Body of pancreas (tissue), 4 donors: ENCODE measurements at regions not wholly inside any gene's neighbourhood (a gene's known extent, or its start where the extent isn't known, plus 50 kb on each side); places are given as distances from the start of the nearest gene placed in this dataset.

Source experiments
- ATAC-seq: fragments of 150-250 bp; one replicate; pipeline ENCODE4 v1.9.1; 2016
- DNase-seq, 4 donors: peaks; one replicate each; pipeline ENCODE4 v3.0.0-alpha.2; 2019
- H3K27ac ChIP-seq, 4 donors: fragments of 200-600 bp; sonication (generic); 1 replicate in 3 of 4; 2 replicates in 1 of 4; pipeline versions ENCODE4 v1.5.1 to v1.6.1; 2016 to 2019; ENCODE audit warnings: mild to moderate bottlenecking in 1 of 4, mixed read lengths in 1 of 4, moderate library complexity in 1 of 4
- H3K27me3 ChIP-seq, 2 donors: fragments of 200-600 bp; sonication (generic); one replicate each; pipeline ENCODE4 v1.6.0; 2016; ENCODE audit warnings: mild to moderate bottlenecking in 1 of 2
- H3K36me3 ChIP-seq, 2 donors: fragments of 200-600 bp; sonication (generic); replicated peaks in 1 of 2; 2 replicates each; pipeline ENCODE4 v1.5.1; 2016; ENCODE audit warnings: low read depth in 2 of 2; ENCODE audit not compliant: insufficient read depth in 1 of 2
- H3K4me1 ChIP-seq: fragments of 200-600 bp; sonication (generic); one replicate; pipeline ENCODE4 v1.6.0; 2016
- H3K4me3 ChIP-seq, 2 donors: fragments of 200-600 bp; sonication (generic); 1 replicate in 1 of 2; 2 replicates in 1 of 2; pipeline ENCODE4 v1.5.1; 2016 to 2019
- H3K9me3 ChIP-seq, 3 donors: fragments of 200-600 bp; sonication (generic); 1 replicate in 2 of 3; 2 replicates in 1 of 3; pipeline ENCODE4 v1.5.1; 2016
- CTCF ChIP-seq, 7 experiments: fragments of 450-650 bp in 4 of 7; fragments of 200-600 bp in 3 of 7; sonication (generic) in 3 of 7; IDR thresholded peaks; one replicate each; pipeline ENCODE4 v1.5.1; 2016 to 2019; ENCODE audit warnings: antibody characterized with exemption in 7 of 7
- POLR2A ChIP-seq, 3 donors: fragments of 450-650 bp; IDR thresholded peaks; one replicate each; pipeline ENCODE4 v1.6.1; 2016; ENCODE audit warnings: antibody characterized with exemption in 3 of 3, mild to moderate bottlenecking in 2 of 3
- WGBS, 2 donors: methylation state at CpG; one replicate each; pipeline ENCODE4 v1.1.5; 2017; 5-methylcytosine and 5-hydroxymethylcytosine counted together
- intact Hi-C: fragments of 100-400 bp; cut with DNase I; formaldehyde crosslinking; loops from one replicate; pipeline ENCODE4 v1.15.1; 2023

GRCh38 chr15:88395872-88396781, 71.1 kb downstream of the MRPL46 start:
- no peaks in the 10 kb centered on the region for H3K9me3 ChIP-seq
- H3K27me3 ChIP-seq = no peaks in the 10 kb centered on the region
- no peak overlapping the region for H3K27ac ChIP-seq
- H3K36me3 ChIP-seq = no peaks in the 10 kb centered on the region
- intact Hi-C loops = no loop called here
- no peak for DNase-seq
- 53 to 77% methylated on average over 6 of the region's 6 CpGs for WGBS, 2 donors
- H3K4me1 ChIP-seq = no peaks in the 10 kb centered on the region
- no peak for ATAC-seq
- H3K4me3 ChIP-seq = no peak overlapping the region
- TF ChIP-seq CTCF (IDR thresholded peaks at IDR 0.05) (no peak), POLR2A (IDR thresholded peaks at IDR 0.05) (no peak)

DNA sequence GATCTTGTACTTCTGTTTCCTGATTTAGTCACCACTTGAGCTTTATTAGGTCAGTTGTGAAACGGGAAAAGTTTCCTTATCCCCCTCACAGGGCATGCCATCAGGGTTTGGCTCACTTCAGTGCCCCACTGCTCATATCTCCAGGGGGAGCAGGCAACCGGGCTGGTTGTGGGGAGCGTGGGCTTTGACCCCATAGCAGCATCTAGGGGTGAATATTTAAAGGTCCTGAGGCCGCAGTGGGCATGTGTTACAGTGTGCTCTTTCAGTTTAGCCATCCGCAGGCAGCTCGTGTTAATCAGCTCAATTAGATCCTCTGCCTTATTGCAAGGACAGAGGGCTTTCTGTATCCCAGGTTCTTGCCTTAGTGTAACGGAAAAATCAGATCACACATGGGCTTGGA, 71.9 kb downstream of the MRPL46 start:
- no peak for ATAC-seq
- 59 to 66% methylated on average over 7 of the region's 7 CpGs for WGBS, 2 donors
- H3K9me3 ChIP-seq = no peaks in the 10 kb centered on the region

DNA sequence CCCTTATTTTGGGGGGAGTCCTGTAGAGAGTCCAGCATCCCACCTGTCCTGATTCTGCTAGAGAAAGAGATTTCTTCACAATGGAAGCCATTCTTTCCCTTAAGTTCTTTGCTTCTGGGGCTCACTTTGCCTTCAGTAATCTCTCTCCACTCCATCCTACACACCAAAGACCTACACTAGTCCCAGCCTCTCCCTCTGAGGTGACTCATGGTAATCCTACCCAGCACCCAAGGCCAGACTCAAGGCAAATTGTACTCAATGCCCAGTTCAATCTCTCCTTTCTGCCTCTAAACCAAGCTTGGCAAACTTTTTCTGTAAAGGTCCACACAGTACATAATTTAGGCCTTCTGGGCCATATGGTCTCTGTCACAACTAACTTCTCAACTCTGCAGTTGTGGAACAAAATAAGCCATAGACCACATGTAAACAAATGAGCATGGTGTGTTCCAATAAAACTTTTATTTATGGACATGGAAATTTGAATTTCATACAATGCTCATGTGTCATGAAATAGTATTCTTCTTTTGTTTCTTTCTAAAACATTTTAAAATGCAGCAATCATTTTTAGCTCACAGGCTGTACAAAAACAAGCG, 72.5 kb downstream of the MRPL46 start:
- Histone ChIP-seq H3K27ac (no peak overlapping the region), H3K4me1 (no peaks in the 10 kb centered on the region), H3K27me3 (no peaks in the 10 kb centered on the region), H3K9me3 (no peaks in the 10 kb centered on the region), H3K4me3 (no peak overlapping the region), H3K36me3 (no peaks in the 10 kb centered on the region)
- intact Hi-C loops = no loop called here
- DNase-seq = no peak
- no peak for ATAC-seq
- WGBS, 2 donors = 72 to 81% methylated on average over 1 of the region's 1 CpG
- no peak for TF ChIP-seq CTCF (IDR thresholded peaks at IDR 0.05)
- TF ChIP-seq POLR2A (IDR thresholded peaks at IDR 0.05) = no peak

More for the DNA sequence above, 71.9 kb downstream of the MRPL46 start:
- Histone ChIP-seq H3K4me1 (no peaks in the 10 kb centered on the region), H3K4me3 (no peak overlapping the region), H3K27me3 (no peaks in the 10 kb centered on the region), H3K27ac (no peak overlapping the region), H3K36me3 (no peaks in the 10 kb centered on the region)
- no peak for TF ChIP-seq POLR2A (IDR thresholded peaks at IDR 0.05)
- TF ChIP-seq CTCF (IDR thresholded peaks at IDR 0.05) = no peak
- intact Hi-C loops = no loop called here
- no peak for DNase-seq

- H3K27ac ChIP-seq = no peak overlapping the region
- TF ChIP-seq POLR2A (IDR thresholded peaks at IDR 0.05) = no peak
- no peak for TF ChIP-seq CTCF (IDR thresholded peaks at IDR 0.05)
- H3K9me3 ChIP-seq = no peaks in the 10 kb centered on the region
- no peaks in the 10 kb centered on the region for H3K27me3 ChIP-seq
- intact Hi-C loops = no loop called here
- no peak for DNase-seq
- WGBS, 2 donors = 43 to 52% methylated on average over 6 of the region's 6 CpGs
- ATAC-seq = no peak
- H3K36me3 ChIP-seq = no peaks in the 10 kb centered on the region
- no peak overlapping the region for H3K4me3 ChIP-seq
- no peaks in the 10 kb centered on the region for H3K4me1 ChIP-seq
These were observed 73.3 kb downstream of the MRPL46 start for GRCh38 chr15:88393719-88394519.
